ENCODE measurements at regions not wholly inside any gene's neighbourhood (a gene's known extent, or its start where the extent isn't known, plus 50 kb on each side); places are given as distances from the start of the nearest gene placed in this dataset.
"Not testable (repeated sequence)": the region's sequence is repeated elsewhere in the genome, so short reads cannot be mapped to it uniquely, and the experiment has no call there.

DNA sequence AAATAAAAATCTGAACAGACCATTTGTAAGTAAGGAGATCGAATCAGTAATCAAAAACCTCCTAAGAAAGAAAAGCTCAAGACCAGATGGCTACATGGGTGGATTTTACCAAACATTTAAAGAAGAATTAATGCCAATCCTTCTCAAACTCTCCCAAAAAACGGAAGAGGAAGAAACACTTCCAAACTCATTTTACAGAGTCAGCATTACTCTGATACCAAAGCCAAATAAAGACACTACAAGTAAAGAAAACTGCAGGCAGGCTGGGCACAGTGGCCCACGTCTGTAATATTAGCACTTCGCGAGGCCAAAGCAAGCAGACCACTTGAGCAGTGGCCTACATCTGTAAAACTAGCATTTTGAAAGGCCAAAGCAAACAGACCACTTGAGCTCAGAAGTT lies 159.8 kb downstream of the DPY19L2 start:
- intact Hi-C loops (cut with micrococcal nuclease), result no loop called here
- H3K36me3 Mint-ChIP-seq (ENCODE audit: low read depth), result no peaks in the 10 kb centered on the region
- no peak overlapping the region for H3K4me3 Mint-ChIP-seq
- H3K27me3 Mint-ChIP-seq (ENCODE audit: insufficient read depth), result no peaks in the 10 kb centered on the region
- H3K4me1 Mint-ChIP-seq (ENCODE audit: low read depth), result no peaks in the 10 kb centered on the region
- H3K27ac Mint-ChIP-seq, result no peak overlapping the region
- no peak for DNase-seq (ENCODE audit: low spot score)
- H3K9me3 Mint-ChIP-seq, result peaks cover 9% of the 10 kb centered on the region

GRCh38 chr12:63499567-63499966 lies 168.7 kb downstream of the DPY19L2 start:
- Mint-ChIP-seq H3K9me3 (no peaks in the 10 kb centered on the region), H3K36me3 (ENCODE audit: low read depth) (no peaks in the 10 kb centered on the region), H3K27ac (no peak overlapping the region), H3K27me3 (ENCODE audit: insufficient read depth) (no peaks in the 10 kb centered on the region), H3K4me3 (no peak overlapping the region), H3K4me1 (ENCODE audit: low read depth) (no peaks in the 10 kb centered on the region)
- DNase-seq (ENCODE audit: low spot score), result no peak
- intact Hi-C loops (cut with micrococcal nuclease), result no loop called here

- Mint-ChIP-seq H3K9me3 (no peaks in the 10 kb centered on the region), H3K27ac (no peak overlapping the region), H3K4me3 (no peak overlapping the region), H3K36me3 (ENCODE audit: low read depth) (no peaks in the 10 kb centered on the region), H3K27me3 (ENCODE audit: insufficient read depth) (no peaks in the 10 kb centered on the region), H3K4me1 (ENCODE audit: low read depth) (no peaks in the 10 kb centered on the region)
- DNase-seq (ENCODE audit: low spot score), result no peak
- intact Hi-C loops (cut with micrococcal nuclease), result no loop called here
These were observed 170.1 kb downstream of the DPY19L2 start for GRCh38 chr12:63498239-63498638.

DNA sequence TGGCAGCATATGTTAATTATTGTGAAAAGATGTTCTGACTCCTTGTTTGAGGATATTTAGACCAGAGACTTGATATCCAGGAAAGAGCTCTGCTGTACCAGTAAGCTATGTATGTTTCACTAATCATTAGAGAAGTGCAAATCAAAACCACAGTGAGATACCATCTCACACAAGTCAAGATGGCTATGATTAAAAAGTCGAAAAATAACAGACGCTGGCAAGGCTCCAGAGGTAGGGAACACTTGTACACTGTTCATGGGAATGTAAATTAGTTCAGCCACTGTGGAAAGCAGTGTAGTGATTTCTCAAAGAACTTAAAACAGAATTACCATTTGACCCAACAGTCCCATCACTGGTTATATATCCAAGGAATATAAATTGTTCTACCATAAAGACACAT lies 171.6 kb downstream of the DPY19L2 start:
- Mint-ChIP-seq H3K27me3 (ENCODE audit: insufficient read depth) (no peaks in the 10 kb centered on the region), H3K4me1 (ENCODE audit: low read depth) (no peaks in the 10 kb centered on the region), H3K27ac (no peak overlapping the region), H3K36me3 (ENCODE audit: low read depth) (no peaks in the 10 kb centered on the region), H3K4me3 (no peak overlapping the region), H3K9me3 (no peaks in the 10 kb centered on the region)
- intact Hi-C loops (cut with micrococcal nuclease), result no loop called here
- no peak for DNase-seq (ENCODE audit: low spot score)

- H3K27ac Mint-ChIP-seq, result no peak overlapping the region
- H3K27me3 Mint-ChIP-seq (ENCODE audit: insufficient read depth), result no peaks in the 10 kb centered on the region
- DNase-seq (ENCODE audit: low spot score), result no peak
- intact Hi-C loops (cut with micrococcal nuclease), result no loop called here
- no peak overlapping the region for H3K4me3 Mint-ChIP-seq
- no peaks in the 10 kb centered on the region for H3K36me3 Mint-ChIP-seq (ENCODE audit: low read depth)
- H3K4me1 Mint-ChIP-seq (ENCODE audit: low read depth), result no peaks in the 10 kb centered on the region
- no peaks in the 10 kb centered on the region for H3K9me3 Mint-ChIP-seq
These were observed 172.3 kb downstream of the DPY19L2 start for GRCh38 chr12:63495974-63496373.

- H3K4me3 Mint-ChIP-seq; H3K27me3 Mint-ChIP-seq (ENCODE audit: insufficient read depth); H3K4me1 Mint-ChIP-seq (ENCODE audit: low read depth); intact Hi-C loops (cut with micrococcal nuclease); H3K36me3 Mint-ChIP-seq (ENCODE audit: low read depth); H3K9me3 Mint-ChIP-seq; H3K27ac Mint-ChIP-seq; DNase-seq (ENCODE audit: low spot score): not testable (repeated sequence)
These were observed 174.9 kb downstream of the DPY19L2 start for GRCh38 chr12:63493357-63493756.

GRCh38 chr12:63480186-63480585 lies 188.1 kb downstream of the DPY19L2 start:
- Mint-ChIP-seq H3K4me1 (ENCODE audit: low read depth) (no peaks in the 10 kb centered on the region), H3K36me3 (ENCODE audit: low read depth) (no peaks in the 10 kb centered on the region), H3K27ac (no peak overlapping the region), H3K27me3 (ENCODE audit: insufficient read depth) (no peaks in the 10 kb centered on the region), H3K4me3 (no peak overlapping the region), H3K9me3 (no peaks in the 10 kb centered on the region)
- DNase-seq (ENCODE audit: low spot score), result no peak
- intact Hi-C loops (cut with micrococcal nuclease), result no loop called here

DNA sequence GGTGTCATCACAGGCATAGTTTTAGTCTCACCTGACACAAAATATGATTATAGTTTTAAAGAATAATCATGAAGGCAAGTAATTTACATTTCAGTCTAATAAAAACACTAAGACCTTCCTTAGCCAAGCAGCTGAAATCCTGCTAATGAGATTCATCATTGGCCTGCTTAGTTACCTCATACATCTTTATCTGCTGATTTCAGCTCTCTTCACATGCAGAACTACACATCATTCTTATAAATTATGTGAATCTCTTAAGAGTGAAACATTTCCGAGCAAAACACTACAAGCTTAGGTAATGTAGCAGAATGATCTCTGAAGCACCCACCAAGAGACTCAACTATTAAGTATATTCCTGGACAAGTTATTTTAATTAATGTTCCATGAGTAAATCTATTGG lies 198.1 kb downstream of the DPY19L2 start:
- no peaks in the 10 kb centered on the region for H3K4me1 Mint-ChIP-seq (ENCODE audit: low read depth)
- no peaks in the 10 kb centered on the region for H3K27me3 Mint-ChIP-seq (ENCODE audit: insufficient read depth)
- intact Hi-C loops (cut with micrococcal nuclease), result no loop called here
- no peak for DNase-seq (ENCODE audit: low spot score)
- H3K27ac Mint-ChIP-seq, result no peak overlapping the region
- H3K4me3 Mint-ChIP-seq, result no peak overlapping the region
- no peaks in the 10 kb centered on the region for H3K36me3 Mint-ChIP-seq (ENCODE audit: low read depth)
- H3K9me3 Mint-ChIP-seq, result no peaks in the 10 kb centered on the region

DNA sequence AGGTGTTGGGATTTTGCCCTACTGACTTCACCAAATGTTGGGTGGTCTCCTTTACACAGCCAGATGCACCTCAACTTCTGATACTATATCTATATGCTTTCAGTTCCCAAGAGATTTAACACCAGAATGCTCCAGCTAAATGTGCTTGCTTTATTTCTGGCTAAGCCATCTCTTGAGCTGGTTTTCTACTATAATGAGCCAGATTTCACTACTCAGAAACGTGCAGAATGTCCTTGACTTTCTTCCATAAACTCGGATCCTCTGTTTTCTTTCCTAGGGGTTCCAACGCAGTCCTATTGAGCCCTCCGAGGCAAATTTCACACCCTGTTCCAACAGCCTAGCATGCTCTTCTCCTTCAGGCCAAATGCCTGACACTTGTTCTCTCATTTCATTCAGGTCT lies 200.3 kb downstream of the DPY19L2 start:
- no peaks in the 10 kb centered on the region for H3K36me3 Mint-ChIP-seq (ENCODE audit: low read depth)
- no peak for DNase-seq (ENCODE audit: low spot score)
- no peaks in the 10 kb centered on the region for H3K9me3 Mint-ChIP-seq
- no peak overlapping the region for H3K27ac Mint-ChIP-seq
- intact Hi-C loops (cut with micrococcal nuclease), result no loop called here
- H3K4me1 Mint-ChIP-seq (ENCODE audit: low read depth), result no peaks in the 10 kb centered on the region
- H3K27me3 Mint-ChIP-seq (ENCODE audit: insufficient read depth), result no peaks in the 10 kb centered on the region
- H3K4me3 Mint-ChIP-seq, result no peak overlapping the region

DNA sequence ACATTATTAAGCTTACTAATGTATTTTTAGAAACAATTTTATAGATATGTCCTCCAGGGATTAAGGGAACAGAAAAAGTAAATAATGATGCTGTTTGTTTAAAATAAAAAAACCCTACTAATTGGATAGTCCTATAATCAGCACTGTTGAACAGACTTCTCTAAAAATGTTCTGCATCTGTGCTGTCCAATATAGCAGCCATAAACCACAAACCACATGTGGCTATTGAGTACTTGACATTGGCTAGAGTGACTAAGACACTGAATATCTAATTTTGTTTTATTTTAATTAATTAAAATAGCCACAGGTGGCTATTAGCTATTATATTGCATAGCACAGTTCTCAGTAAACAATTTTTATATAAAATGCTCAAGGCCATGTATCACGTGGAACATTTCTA lies 210.4 kb downstream of the DPY19L2 start:
- H3K27ac Mint-ChIP-seq, result no peak overlapping the region
- H3K4me3 Mint-ChIP-seq, result no peak overlapping the region
- intact Hi-C loops (cut with micrococcal nuclease), result no loop called here
- H3K36me3 Mint-ChIP-seq (ENCODE audit: low read depth), result no peaks in the 10 kb centered on the region
- no peaks in the 10 kb centered on the region for H3K4me1 Mint-ChIP-seq (ENCODE audit: low read depth)
- H3K27me3 Mint-ChIP-seq (ENCODE audit: insufficient read depth), result no peaks in the 10 kb centered on the region
- no peak for DNase-seq (ENCODE audit: low spot score)
- H3K9me3 Mint-ChIP-seq, result no peaks in the 10 kb centered on the region

- H3K4me3 Mint-ChIP-seq, result no peak overlapping the region
- no peaks in the 10 kb centered on the region for H3K27me3 Mint-ChIP-seq (ENCODE audit: insufficient read depth)
- intact Hi-C loops (cut with micrococcal nuclease), result no loop called here
- no peak for DNase-seq (ENCODE audit: low spot score)
- no peaks in the 10 kb centered on the region for H3K9me3 Mint-ChIP-seq
- H3K4me1 Mint-ChIP-seq (ENCODE audit: low read depth), result no peaks in the 10 kb centered on the region
- no peak overlapping the region for H3K27ac Mint-ChIP-seq
- no peaks in the 10 kb centered on the region for H3K36me3 Mint-ChIP-seq (ENCODE audit: low read depth)
These were observed 210.9 kb downstream of the DPY19L2 start for GRCh38 chr12:63457428-63457827.

DNA sequence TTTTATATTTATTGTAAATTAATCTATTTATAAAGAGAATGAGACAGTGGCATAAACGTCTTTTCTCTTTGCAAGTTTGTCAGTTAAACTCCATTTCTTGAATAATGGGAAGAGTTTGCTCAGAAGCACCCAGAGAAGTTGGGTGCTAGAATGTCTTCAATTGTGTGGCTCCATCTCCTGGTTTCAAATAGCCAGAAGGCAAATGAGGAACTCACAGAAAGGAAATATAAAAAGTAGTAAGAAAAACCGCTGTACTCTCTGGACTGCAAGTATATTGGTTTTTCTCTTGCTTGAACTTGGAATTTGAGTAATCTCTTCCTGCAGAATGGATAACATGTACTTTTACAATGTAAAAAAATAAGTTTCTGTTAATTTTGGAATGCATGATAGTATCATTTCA lies 217.5 kb downstream of the DPY19L2 start:
- no peaks in the 10 kb centered on the region for H3K36me3 Mint-ChIP-seq (ENCODE audit: low read depth)
- no peak overlapping the region for H3K27ac Mint-ChIP-seq
- H3K9me3 Mint-ChIP-seq, result no peaks in the 10 kb centered on the region
- intact Hi-C loops (cut with micrococcal nuclease), result no loop called here
- H3K27me3 Mint-ChIP-seq (ENCODE audit: insufficient read depth), result no peaks in the 10 kb centered on the region
- no peak overlapping the region for H3K4me3 Mint-ChIP-seq
- no peaks in the 10 kb centered on the region for H3K4me1 Mint-ChIP-seq (ENCODE audit: low read depth)
- no peak for DNase-seq (ENCODE audit: low spot score)

GRCh38 chr12:63450334-63450733 lies 218.0 kb downstream of the DPY19L2 start:
- H3K27me3 Mint-ChIP-seq (ENCODE audit: insufficient read depth), result no peaks in the 10 kb centered on the region
- H3K4me3 Mint-ChIP-seq, result no peak overlapping the region
- H3K36me3 Mint-ChIP-seq (ENCODE audit: low read depth), result no peaks in the 10 kb centered on the region
- no peak for DNase-seq (ENCODE audit: low spot score)
- intact Hi-C loops (cut with micrococcal nuclease), result no loop called here
- H3K4me1 Mint-ChIP-seq (ENCODE audit: low read depth), result no peaks in the 10 kb centered on the region
- no peaks in the 10 kb centered on the region for H3K9me3 Mint-ChIP-seq
- H3K27ac Mint-ChIP-seq, result no peak overlapping the region

GRCh38 chr12:63445224-63445880 lies 222.9 kb downstream of the DPY19L2 start:
- Mint-ChIP-seq H3K27ac (no peak overlapping the region), H3K4me3 (no peak overlapping the region), H3K9me3 (no peaks in the 10 kb centered on the region), H3K36me3 (ENCODE audit: low read depth) (no peaks in the 10 kb centered on the region), H3K4me1 (ENCODE audit: low read depth) (no peaks in the 10 kb centered on the region), H3K27me3 (ENCODE audit: insufficient read depth) (no peaks in the 10 kb centered on the region)
- intact Hi-C loops (cut with micrococcal nuclease), result no loop called here
- no peak for DNase-seq (ENCODE audit: low spot score)

Measured in activated T-helper 1 cell treated with anti-CD3 and anti-CD28 coated beads, Interleukin-12 subunit alpha, Interleukin-12 subunit beta, Interleukin-2, Interleukin-4 antibody, amounts not matched to agents 30 ng/mL and 10 ng/mL and 1 ng/mL, durations not matched to agents 14 hours and 24 hours and 36 hours (primary cell).